Stomach (tissue), 8 donors: ENCODE measurements at regions not wholly inside any gene's neighbourhood (a gene's known extent, or its start where the extent isn't known, plus 50 kb on each side); places are given as distances from the start of the nearest gene placed in this dataset.
"Not testable (repeated sequence)": the region's sequence is repeated elsewhere in the genome, so short reads cannot be mapped to it uniquely, and the experiment has no call there.

Experiments
- DNase-seq, 2 donors: peaks; one replicate each; pipeline versions ENCODE4 v3.0.0 to v3.0.0-alpha.2; 2013 to 2019
- H3K27ac ChIP-seq, 5 donors: fragments of 200-600 bp in 4 of 5; sonication (generic) in 4 of 5; one replicate each; pipeline ENCODE4 v1.5.1; 2013 to 2019; ENCODE audit warnings: mild to moderate bottlenecking in 1 of 5, moderate library complexity in 1 of 5
- H3K27me3 ChIP-seq, 3 donors: fragments of 200-600 bp; sonication (generic); one replicate each; pipeline ENCODE4 v1.5.1; 2017 to 2019; ENCODE audit warnings: mixed run types in 1 of 3
- H3K36me3 ChIP-seq, 4 donors: fragments of 200-600 bp; sonication (generic); 1 replicate in 3 of 4; 2 replicates in 1 of 4; pipeline ENCODE4 v1.5.1; 2016 to 2019
- H3K4me1 ChIP-seq, 4 donors: fragments of 200-600 bp; sonication (generic); one replicate each; pipeline ENCODE4 v1.5.1; 2016 to 2019
- H3K4me3 ChIP-seq, 4 donors: fragments of 200-600 bp; sonication (generic) in 3 of 4; one replicate each; pipeline ENCODE4 v1.5.1; 2016 to 2019; ENCODE audit warnings: mild to moderate bottlenecking in 1 of 4
- H3K9me3 ChIP-seq, 4 donors: fragments of 200-600 bp; sonication (generic); one replicate each; pipeline ENCODE4 v1.5.1; 2016 to 2019
- EP300 ChIP-seq: sonication (generic); formaldehyde crosslinking; IDR thresholded peaks from one replicate; pipeline ENCODE4 v1.6.1; 2017; ENCODE audit warnings: antibody characterized with exemption
- POLR2A ChIP-seq, 4 donors: fragments of 450-650 bp; IDR thresholded peaks; one replicate each; pipeline ENCODE4 v1.6.1; 2016; ENCODE audit warnings: antibody characterized with exemption in 4 of 4, control low read depth in 2 of 4, mild to moderate bottlenecking in 1 of 4, moderate library complexity in 1 of 4
- POLR2AphosphoS5 ChIP-seq, 3 donors: sonication (generic); formaldehyde crosslinking; IDR thresholded peaks; one replicate each; pipeline ENCODE4 v1.6.1; 2016; ENCODE audit warnings: antibody characterized with exemption in 3 of 3
- WGBS, 5 donors: extraction: QIAGEN DNeasy Blood & Tissue Kit in 3 of 5; methylation state at CpG; one replicate each; pipeline versions ENCODE4 v1.1.5 to v1.1.7; 2013 to 2018; 5-methylcytosine and 5-hydroxymethylcytosine counted together
- intact Hi-C: fragments of 100-400 bp; cut with DNase I; formaldehyde crosslinking; loops from one replicate; pipeline ENCODE4 v1.15.1; 2023; ENCODE audit warnings: low total_unique reads
- TF ChIP-seq, protein P1 (sequence below), 7 experiments: fragments of 450-650 bp in 4 of 7; fragments of 200-600 bp in 3 of 7; sonication (generic) in 3 of 7; IDR thresholded peaks; one replicate each; pipeline ENCODE4 v1.5.1; 2016 to 2019; ENCODE audit warnings: antibody characterized with exemption in 7 of 7, control low read depth in 2 of 7, mild to moderate bottlenecking in 1 of 7
- donor health status: healthy with polysubstance abuse.
- donor health status: Bipolar disorder and iron deficiency.
- donor health status: healthy.

GRCh38 chr11:29224739-29225384 is 792.0 kb downstream of the KCNA4 start:
- H3K27me3 ChIP-seq: no peaks in the 10 kb centered on the region
- intact Hi-C loops: no loop called here
- H3K36me3 ChIP-seq: no peaks in the 10 kb centered on the region
- H3K4me3 ChIP-seq: no peak overlapping the region
- WGBS, 5 donors: 67 to 77% (median 70%) methylated on average over 7 to 9 of the region's 9 CpGs
- DNase-seq: no peak
- TF ChIP-seq POLR2AphosphoS5 (IDR thresholded peaks at IDR 0.05) (no peak), POLR2A (IDR thresholded peaks at IDR 0.05) (no peak), EP300 (no peak)
- TF ChIP-seq, protein P1, sequence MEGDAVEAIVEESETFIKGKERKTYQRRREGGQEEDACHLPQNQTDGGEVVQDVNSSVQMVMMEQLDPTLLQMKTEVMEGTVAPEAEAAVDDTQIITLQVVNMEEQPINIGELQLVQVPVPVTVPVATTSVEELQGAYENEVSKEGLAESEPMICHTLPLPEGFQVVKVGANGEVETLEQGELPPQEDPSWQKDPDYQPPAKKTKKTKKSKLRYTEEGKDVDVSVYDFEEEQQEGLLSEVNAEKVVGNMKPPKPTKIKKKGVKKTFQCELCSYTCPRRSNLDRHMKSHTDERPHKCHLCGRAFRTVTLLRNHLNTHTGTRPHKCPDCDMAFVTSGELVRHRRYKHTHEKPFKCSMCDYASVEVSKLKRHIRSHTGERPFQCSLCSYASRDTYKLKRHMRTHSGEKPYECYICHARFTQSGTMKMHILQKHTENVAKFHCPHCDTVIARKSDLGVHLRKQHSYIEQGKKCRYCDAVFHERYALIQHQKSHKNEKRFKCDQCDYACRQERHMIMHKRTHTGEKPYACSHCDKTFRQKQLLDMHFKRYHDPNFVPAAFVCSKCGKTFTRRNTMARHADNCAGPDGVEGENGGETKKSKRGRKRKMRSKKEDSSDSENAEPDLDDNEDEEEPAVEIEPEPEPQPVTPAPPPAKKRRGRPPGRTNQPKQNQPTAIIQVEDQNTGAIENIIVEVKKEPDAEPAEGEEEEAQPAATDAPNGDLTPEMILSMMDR (IDR thresholded peaks at IDR 0.05): no peak
- no peaks in the 10 kb centered on the region for H3K4me1 ChIP-seq
- H3K9me3 ChIP-seq: peaks cover 0 to 32% (median 11%) of the 10 kb centered on the region in 4 donors
- no peak overlapping the region for H3K27ac ChIP-seq

DNA sequence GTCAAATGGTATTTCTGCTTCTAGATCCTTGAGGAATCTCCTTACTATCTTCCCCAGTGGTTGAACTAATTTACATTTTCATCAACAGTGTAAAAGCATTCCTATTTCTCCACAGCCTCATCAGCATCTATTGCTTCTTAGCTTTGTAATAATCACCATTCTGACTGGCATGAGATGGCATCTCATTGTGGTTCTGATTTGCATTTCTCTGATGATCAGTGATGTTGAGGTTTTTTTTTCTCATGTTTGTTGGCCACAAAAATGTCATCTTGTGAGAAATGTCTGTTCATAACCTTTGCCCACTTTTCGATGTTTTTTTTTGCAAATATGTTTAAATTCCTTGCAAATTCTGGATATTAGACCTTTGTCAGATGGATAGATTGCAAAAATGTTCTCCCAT is 797.3 kb downstream of the KCNA4 start:
- H3K36me3 ChIP-seq, H3K4me3 ChIP-seq, H3K27me3 ChIP-seq, H3K4me1 ChIP-seq, DNase-seq, intact Hi-C loops, H3K27ac ChIP-seq: not testable (repeated sequence)
- peaks cover 0 to 37% (median 14%) of the 10 kb centered on the region in 4 donors for H3K9me3 ChIP-seq
- 18 to 96% (median 65%) methylated on average over 1 of the region's 1 CpG for WGBS, 5 donors

- Histone ChIP-seq H3K27ac (no peak overlapping the region), H3K4me3 (no peak overlapping the region), H3K27me3 (no peaks in the 10 kb centered on the region), H3K36me3 (no peaks in the 10 kb centered on the region), H3K4me1 (no peaks in the 10 kb centered on the region), H3K9me3 (peaks cover 0 to 28% (median 10%) of the 10 kb centered on the region in 4 donors)
- no peak for DNase-seq
- TF ChIP-seq, protein P1 (IDR thresholded peaks at IDR 0.05): no peak
- TF ChIP-seq EP300 (no peak), POLR2AphosphoS5 (IDR thresholded peaks at IDR 0.05) (no peak), POLR2A (IDR thresholded peaks at IDR 0.05) (no peak)
- intact Hi-C loops: no loop called here
Measured at GRCh38 chr11:29217901-29218300, 798.9 kb downstream of the KCNA4 start.

- H3K27ac ChIP-seq: no peak overlapping the region
- H3K4me1 ChIP-seq: no peaks in the 10 kb centered on the region
- intact Hi-C loops: no loop called here
- no peak overlapping the region for H3K4me3 ChIP-seq
- DNase-seq: no peak
- H3K27me3 ChIP-seq: no peaks in the 10 kb centered on the region
- H3K36me3 ChIP-seq: no peaks in the 10 kb centered on the region
- peaks cover 0 to 9% (median 4%) of the 10 kb centered on the region in 4 donors for H3K9me3 ChIP-seq
- WGBS, 5 donors: 54 to 72% (median 64%) methylated on average over 4 of the region's 4 CpGs
- no peak for TF ChIP-seq POLR2A (IDR thresholded peaks at IDR 0.05)
- TF ChIP-seq EP300: no peak
- no peak for TF ChIP-seq POLR2AphosphoS5 (IDR thresholded peaks at IDR 0.05)
- TF ChIP-seq, protein P1 (IDR thresholded peaks at IDR 0.05): no peak
Measured at GRCh38 chr11:29214833-29215232, 802.0 kb downstream of the KCNA4 start.

DNA sequence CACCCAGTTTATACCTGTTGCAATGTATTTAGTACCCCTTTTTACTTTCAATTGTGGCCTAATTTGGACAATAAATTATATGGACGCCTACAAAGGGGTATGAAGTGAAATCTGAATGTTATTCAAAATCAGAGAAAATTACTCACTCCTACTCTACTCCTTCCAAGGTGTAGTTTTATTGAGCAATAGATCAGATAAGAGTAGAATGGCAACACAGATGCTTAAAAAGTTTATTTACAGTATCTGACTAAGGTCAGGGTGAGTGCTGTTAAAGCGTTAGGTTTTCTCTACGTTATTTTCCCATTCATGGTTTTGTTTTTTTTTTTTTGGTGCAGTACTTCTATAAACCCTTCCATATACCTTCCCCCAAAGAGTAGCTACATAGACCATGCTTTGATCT is 805.6 kb downstream of the KCNA4 start:
- Histone ChIP-seq H3K27ac (no peak overlapping the region), H3K4me1 (no peaks in the 10 kb centered on the region), H3K36me3 (no peaks in the 10 kb centered on the region), H3K27me3 (no peaks in the 10 kb centered on the region), H3K4me3 (no peak overlapping the region), H3K9me3 (no peaks in the 10 kb centered on the region)
- intact Hi-C loops: no loop called here
- TF ChIP-seq POLR2AphosphoS5 (IDR thresholded peaks at IDR 0.05): no peak
- TF ChIP-seq, protein P1 (IDR thresholded peaks at IDR 0.05): no peak
- no peak for TF ChIP-seq EP300
- TF ChIP-seq POLR2A (IDR thresholded peaks at IDR 0.05): no peak
- DNase-seq: no peak
- WGBS, 5 donors: 52 to 67% (median 64%) methylated on average over 3 of the region's 3 CpGs
